ENCODE measurements at regions not wholly inside any gene's neighbourhood (a gene's known extent, or its start where the extent isn't known, plus 50 kb on each side); places are given as distances from the start of the nearest gene placed in this dataset.

DNA sequence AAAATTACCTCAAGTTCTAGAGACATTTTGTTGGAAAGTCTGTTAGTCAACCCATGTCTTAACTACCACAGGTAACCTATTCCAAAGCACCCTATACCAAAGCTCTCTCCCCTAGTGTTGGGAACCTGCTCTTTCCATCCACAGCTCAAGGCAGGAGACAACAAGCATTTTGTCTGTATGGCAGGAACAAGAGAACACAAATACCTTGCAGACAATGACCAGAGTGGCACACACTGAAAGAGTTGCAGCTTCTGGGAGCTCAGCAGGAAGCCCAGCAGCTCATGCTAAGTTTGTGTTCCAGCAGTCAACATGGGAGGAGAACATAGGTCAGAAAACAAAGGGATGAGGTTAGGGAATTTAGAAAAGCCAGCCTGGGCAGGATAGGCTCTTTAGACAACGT is 300.8 kb downstream of the HHIPL2 start:
- DNase-seq (ENCODE audit: low read depth) = no peak
- TF ChIP-seq, protein P1, sequence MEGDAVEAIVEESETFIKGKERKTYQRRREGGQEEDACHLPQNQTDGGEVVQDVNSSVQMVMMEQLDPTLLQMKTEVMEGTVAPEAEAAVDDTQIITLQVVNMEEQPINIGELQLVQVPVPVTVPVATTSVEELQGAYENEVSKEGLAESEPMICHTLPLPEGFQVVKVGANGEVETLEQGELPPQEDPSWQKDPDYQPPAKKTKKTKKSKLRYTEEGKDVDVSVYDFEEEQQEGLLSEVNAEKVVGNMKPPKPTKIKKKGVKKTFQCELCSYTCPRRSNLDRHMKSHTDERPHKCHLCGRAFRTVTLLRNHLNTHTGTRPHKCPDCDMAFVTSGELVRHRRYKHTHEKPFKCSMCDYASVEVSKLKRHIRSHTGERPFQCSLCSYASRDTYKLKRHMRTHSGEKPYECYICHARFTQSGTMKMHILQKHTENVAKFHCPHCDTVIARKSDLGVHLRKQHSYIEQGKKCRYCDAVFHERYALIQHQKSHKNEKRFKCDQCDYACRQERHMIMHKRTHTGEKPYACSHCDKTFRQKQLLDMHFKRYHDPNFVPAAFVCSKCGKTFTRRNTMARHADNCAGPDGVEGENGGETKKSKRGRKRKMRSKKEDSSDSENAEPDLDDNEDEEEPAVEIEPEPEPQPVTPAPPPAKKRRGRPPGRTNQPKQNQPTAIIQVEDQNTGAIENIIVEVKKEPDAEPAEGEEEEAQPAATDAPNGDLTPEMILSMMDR (IDR thresholded peaks at IDR 0.05; ENCODE audit: low read depth, low read length, missing control alignments) = no peak
- no peak overlapping the region for H3K4me3 ChIP-seq (ENCODE audit: low read depth, low read length)

DNA sequence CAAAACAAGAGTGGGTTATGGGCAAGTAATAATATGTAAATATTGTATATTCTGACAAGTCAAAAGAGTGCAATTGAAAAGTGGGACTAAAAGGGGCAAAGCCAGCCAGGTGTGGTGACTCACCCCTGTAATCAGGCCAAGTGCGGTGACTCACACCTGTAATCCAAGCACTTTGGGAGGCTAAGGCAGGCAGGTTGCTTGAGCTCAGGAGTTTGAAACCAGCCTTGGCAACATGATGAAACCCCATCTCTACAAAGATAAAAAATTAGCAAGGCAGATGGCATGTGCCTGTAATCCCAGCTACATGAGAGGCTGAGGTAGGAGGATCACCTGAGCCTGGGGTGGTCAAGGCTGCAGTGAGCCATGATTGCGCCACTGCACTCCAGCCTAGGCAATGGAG is 304.0 kb downstream of the HHIPL2 start:
- no peak overlapping the region for H3K4me3 ChIP-seq (ENCODE audit: low read depth, low read length)
- no peak for DNase-seq (ENCODE audit: low read depth)
- TF ChIP-seq, protein P1 (IDR thresholded peaks at IDR 0.05; ENCODE audit: low read depth, low read length, missing control alignments) = no peak

DNA sequence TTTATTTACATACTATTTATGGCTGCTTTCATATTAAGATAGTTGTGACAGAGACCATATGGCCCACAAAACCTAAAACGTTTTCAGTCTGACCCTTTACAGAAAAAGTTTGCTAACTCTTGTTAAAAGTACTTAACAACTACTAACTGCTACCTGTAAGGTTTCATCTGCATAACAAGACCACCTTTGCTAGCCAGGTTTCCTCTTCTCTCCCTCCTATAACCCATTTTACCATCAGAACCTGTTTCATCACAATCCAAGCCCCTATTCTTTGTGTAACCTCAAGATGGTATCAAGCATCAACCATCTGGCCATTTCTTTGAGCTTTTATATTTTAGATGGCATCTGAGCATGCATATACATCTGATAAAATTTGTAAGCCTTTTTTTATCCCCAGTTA is 305.4 kb downstream of the HHIPL2 start:
- TF ChIP-seq, protein P1 (IDR thresholded peaks at IDR 0.05; ENCODE audit: low read depth, low read length, missing control alignments) = no peak
- no peak overlapping the region for H3K4me3 ChIP-seq (ENCODE audit: low read depth, low read length)
- no peak for DNase-seq (ENCODE audit: low read depth)

DNA sequence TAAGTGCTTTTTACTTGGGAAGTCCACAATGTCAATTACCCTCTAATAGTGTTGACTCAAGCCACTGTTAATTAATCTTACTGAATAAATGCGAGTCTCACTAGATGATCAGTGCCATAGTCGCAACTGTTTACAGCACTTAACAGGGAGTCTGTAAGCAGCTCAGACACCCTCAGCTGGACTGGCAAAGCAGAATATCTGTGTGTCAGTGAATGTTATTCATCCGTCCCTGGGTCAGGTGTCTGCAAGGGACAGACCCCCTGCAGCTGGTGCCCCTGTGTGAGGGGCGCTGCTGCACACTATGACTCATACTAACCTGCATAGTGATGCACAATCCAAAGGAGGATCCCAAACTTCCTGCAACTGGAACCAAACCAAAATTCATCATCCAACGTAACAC is 306.5 kb downstream of the HHIPL2 start:
- TF ChIP-seq, protein P1 (IDR thresholded peaks at IDR 0.05; ENCODE audit: low read depth, low read length, missing control alignments) = no peak
- no peak for DNase-seq (ENCODE audit: low read depth)
- no peak overlapping the region for H3K4me3 ChIP-seq (ENCODE audit: low read depth, low read length)

GRCh38 chr1:222240536-222241181 is 307.2 kb downstream of the HHIPL2 start:
- TF ChIP-seq, protein P1 (IDR thresholded peaks at IDR 0.05; ENCODE audit: low read depth, low read length, missing control alignments) = no peak
- DNase-seq (ENCODE audit: low read depth) = no peak
- no peak overlapping the region for H3K4me3 ChIP-seq (ENCODE audit: low read depth, low read length)

- TF ChIP-seq, protein P1 (IDR thresholded peaks at IDR 0.05; ENCODE audit: low read depth, low read length, missing control alignments) = no peak
- no peak overlapping the region for H3K4me3 ChIP-seq (ENCODE audit: low read depth, low read length)
- no peak for DNase-seq (ENCODE audit: low read depth)
Measured at GRCh38 chr1:222239130-222239529, 308.8 kb downstream of the HHIPL2 start.

DNA sequence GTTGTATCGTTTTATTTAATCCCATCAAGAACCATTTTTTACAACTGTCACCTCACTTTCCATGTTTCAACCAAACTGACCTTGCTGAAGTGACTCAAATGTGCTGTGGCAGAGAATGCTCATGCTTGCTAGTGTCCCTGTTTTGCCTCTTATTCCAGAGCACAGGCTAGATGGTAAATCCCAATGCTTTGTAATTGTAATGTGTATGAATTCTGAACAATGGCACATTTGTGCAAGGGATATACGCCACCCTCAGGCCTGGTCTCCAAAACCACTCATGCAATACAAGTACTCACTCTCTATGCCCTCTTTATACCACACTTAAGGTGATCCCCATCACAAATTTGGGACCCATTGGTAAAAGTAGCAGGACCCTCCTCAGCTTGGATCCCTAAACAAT is 313.6 kb downstream of the HHIPL2 start:
- TF ChIP-seq, protein P1 (IDR thresholded peaks at IDR 0.05; ENCODE audit: low read depth, low read length, missing control alignments) = peak; percentile 3
- no peak overlapping the region for H3K4me3 ChIP-seq (ENCODE audit: low read depth, low read length)
- DNase-seq (ENCODE audit: low read depth) = no peak

Measured in GM12864 (cell line).